HG03097 (cell line): ENCODE measurements at regions not wholly inside any gene's neighbourhood (a gene's known extent, or its start where the extent isn't known, plus 50 kb on each side); places are given as distances from the start of the nearest gene placed in this dataset.
"Not testable (repeated sequence)": the region's sequence is repeated elsewhere in the genome, so short reads cannot be mapped to it uniquely, and the experiment has no call there.

ENCODE experiments used
- ATAC-seq: cut with Tn5 transposase; IDR thresholded peaks from one replicate; pipeline ENCODE4 v1.9.1; 2021; ENCODE audit not compliant: unreplicated experiment, low FRiP score

- no peak for ATAC-seq
These were observed 936.0 kb downstream of the TRIB2 start for GRCh38 chr2:13652531-13653313.

- no peak for ATAC-seq
These were observed 937.7 kb downstream of the TRIB2 start for GRCh38 chr2:13654416-13654815.

- ATAC-seq = no peak
These were observed 943.5 kb downstream of the TRIB2 start for GRCh38 chr2:13660231-13660630.

GRCh38 chr2:13662055-13662454 lies 945.3 kb downstream of the TRIB2 start:
- no peak for ATAC-seq

- no peak for ATAC-seq
These were observed 950.1 kb downstream of the TRIB2 start for GRCh38 chr2:13666582-13667414.

GRCh38 chr2:13667415-13667757 lies 950.6 kb downstream of the TRIB2 start:
- no peak for ATAC-seq

- no peak for ATAC-seq
These were observed 952.9 kb downstream of the TRIB2 start for GRCh38 chr2:13669607-13670006.

- not testable (repeated sequence) for ATAC-seq
These were observed 957.1 kb downstream of the TRIB2 start for GRCh38 chr2:13673821-13674220.

- no peak for ATAC-seq
These were observed 956.2 kb upstream of the LRATD1 start for GRCh38 chr2:13676269-13676668.

- no peak for ATAC-seq
These were observed 950.6 kb upstream of the LRATD1 start for GRCh38 chr2:13681936-13682335.

- no peak for ATAC-seq
These were observed 949.8 kb upstream of the LRATD1 start for GRCh38 chr2:13682540-13683272.

- peak; percentile 56 for ATAC-seq
These were observed 946.3 kb upstream of the LRATD1 start for GRCh38 chr2:13686262-13686661.

- no peak for ATAC-seq
These were observed 937.8 kb upstream of the LRATD1 start for GRCh38 chr2:13694673-13695072.

GRCh38 chr2:13696601-13697000 lies 935.9 kb upstream of the LRATD1 start:
- no peak for ATAC-seq

- no peak for ATAC-seq
These were observed 933.7 kb upstream of the LRATD1 start for GRCh38 chr2:13698847-13699246.

GRCh38 chr2:13699939-13700338 lies 932.6 kb upstream of the LRATD1 start:
- not testable (repeated sequence) for ATAC-seq

- ATAC-seq = no peak
These were observed 921.4 kb upstream of the LRATD1 start for GRCh38 chr2:13711154-13711553.

GRCh38 chr2:13714466-13714865 lies 918.1 kb upstream of the LRATD1 start:
- no peak for ATAC-seq

GRCh38 chr2:13725945-13726344 lies 906.6 kb upstream of the LRATD1 start:
- no peak for ATAC-seq

GRCh38 chr2:13745330-13745729 lies 887.2 kb upstream of the LRATD1 start:
- no peak for ATAC-seq

- no peak for ATAC-seq
These were observed 880.6 kb upstream of the LRATD1 start for GRCh38 chr2:13751955-13752354.
